ENCODE measurements at regions not wholly inside any gene's neighbourhood (a gene's known extent, or its start where the extent isn't known, plus 50 kb on each side); places are given as distances from the start of the nearest gene placed in this dataset.

DNA sequence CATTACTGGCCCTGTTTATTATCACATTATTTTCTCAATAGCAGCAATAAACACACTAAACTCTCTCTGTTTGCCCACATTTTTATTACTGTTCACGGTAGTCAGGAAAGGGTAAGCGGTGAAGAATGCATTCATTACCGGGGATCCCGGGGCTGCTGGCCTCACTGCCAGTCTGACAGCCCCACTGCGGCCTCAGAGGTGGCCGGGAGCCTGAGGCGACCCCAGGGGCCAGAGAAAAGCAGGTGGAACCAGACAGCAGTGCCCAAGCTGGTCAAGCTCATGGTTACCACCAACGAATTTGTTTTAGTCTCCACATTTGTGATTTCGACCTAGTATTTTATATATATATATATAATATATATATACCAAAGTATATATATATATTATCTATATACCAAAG is 127.7 kb downstream of the LRATD1 start:
- no peaks in the 10 kb centered on the region for H3K9me2 ChIP-seq (ENCODE audit: insufficient read depth)
- no peak overlapping the region for H3K9ac ChIP-seq (ENCODE audit: low read length)
- CTCF ChIA-PET, result no interaction called here
- BruUV-seq (replicated peaks), result no TSS peak
- no peaks in the 10 kb centered on the region for H3K4me1 ChIP-seq (ENCODE audit: control insufficient read depth in 1 of 2, insufficient read depth in 2 of 2, low read length in 2 of 2)
- no peak overlapping the region for H3K27ac ChIP-seq (ENCODE audit: low read depth, low read length)
- intact Hi-C loops (cut with micrococcal nuclease), result no loop called here
- no peak for DNase-seq (ENCODE audit: low read depth, low spot score)
- no peak overlapping the region for H3K4me3 ChIP-seq (replicated peaks in 1 of 2; ENCODE audit: low read depth in 1 of 2, low read length in 2 of 2)
- H3K36me3 ChIP-seq (ENCODE audit: control insufficient read depth in 1 of 2, insufficient read depth in 2 of 2, low read length in 2 of 2), result no peaks in the 10 kb centered on the region
- H4K20me1 ChIP-seq (ENCODE audit: insufficient read depth), result no peaks in the 10 kb centered on the region
- POLR2A ChIA-PET, result no interaction called here
- H2AFZ ChIP-seq (ENCODE audit: low read depth, low read length, poor library complexity, severe bottlenecking), result no peak overlapping the region
- no peaks in the 10 kb centered on the region for H3K79me2 ChIP-seq (ENCODE audit: insufficient read depth, low read length)
- TF ChIP-seq SP1 (IDR thresholded peaks at IDR 0.05; ENCODE audit: low read depth) (no peak), ZNF274 (IDR thresholded peaks at IDR 0.05; ENCODE audit: low read depth, low read length) (no peak), EZH2 (IDR thresholded peaks at IDR 0.05) (no peak), EGR1 (IDR thresholded peaks at IDR 0.05; ENCODE audit: low read depth) (no peak), YY1 (IDR thresholded peaks at IDR 0.05; ENCODE audit: extremely low read depth, insufficient replicate concordance, low read depth, low read length) (no peak), SRF (IDR thresholded peaks at IDR 0.05; ENCODE audit: low read depth) (no peak), JUND (IDR thresholded peaks at IDR 0.05) (no peak), MAX (IDR thresholded peaks at IDR 0.05) (no peak), ZFX (IDR thresholded peaks at IDR 0.05) (no peak), ZBTB33 (IDR thresholded peaks at IDR 0.05; ENCODE audit: extremely low read depth, insufficient replicate concordance, low read length) (no peak), FOSL1 (IDR thresholded peaks at IDR 0.05; ENCODE audit: low read depth) (no peak), ATF3 (IDR thresholded peaks at IDR 0.05) (no peak), CEBPB (IDR thresholded peaks at IDR 0.05; ENCODE audit: low read depth) (no peak), EZH2phosphoT487 (IDR thresholded peaks at IDR 0.05; ENCODE audit: borderline replicate concordance) (no peak), POLR2A (IDR thresholded peaks at IDR 0.05; ENCODE audit: borderline replicate concordance, extremely low read depth, insufficient read depth, insufficient read length) (no peak), SIN3A (IDR thresholded peaks at IDR 0.05; ENCODE audit: low read depth) (no peak)
- TF ChIP-seq, protein P1, sequence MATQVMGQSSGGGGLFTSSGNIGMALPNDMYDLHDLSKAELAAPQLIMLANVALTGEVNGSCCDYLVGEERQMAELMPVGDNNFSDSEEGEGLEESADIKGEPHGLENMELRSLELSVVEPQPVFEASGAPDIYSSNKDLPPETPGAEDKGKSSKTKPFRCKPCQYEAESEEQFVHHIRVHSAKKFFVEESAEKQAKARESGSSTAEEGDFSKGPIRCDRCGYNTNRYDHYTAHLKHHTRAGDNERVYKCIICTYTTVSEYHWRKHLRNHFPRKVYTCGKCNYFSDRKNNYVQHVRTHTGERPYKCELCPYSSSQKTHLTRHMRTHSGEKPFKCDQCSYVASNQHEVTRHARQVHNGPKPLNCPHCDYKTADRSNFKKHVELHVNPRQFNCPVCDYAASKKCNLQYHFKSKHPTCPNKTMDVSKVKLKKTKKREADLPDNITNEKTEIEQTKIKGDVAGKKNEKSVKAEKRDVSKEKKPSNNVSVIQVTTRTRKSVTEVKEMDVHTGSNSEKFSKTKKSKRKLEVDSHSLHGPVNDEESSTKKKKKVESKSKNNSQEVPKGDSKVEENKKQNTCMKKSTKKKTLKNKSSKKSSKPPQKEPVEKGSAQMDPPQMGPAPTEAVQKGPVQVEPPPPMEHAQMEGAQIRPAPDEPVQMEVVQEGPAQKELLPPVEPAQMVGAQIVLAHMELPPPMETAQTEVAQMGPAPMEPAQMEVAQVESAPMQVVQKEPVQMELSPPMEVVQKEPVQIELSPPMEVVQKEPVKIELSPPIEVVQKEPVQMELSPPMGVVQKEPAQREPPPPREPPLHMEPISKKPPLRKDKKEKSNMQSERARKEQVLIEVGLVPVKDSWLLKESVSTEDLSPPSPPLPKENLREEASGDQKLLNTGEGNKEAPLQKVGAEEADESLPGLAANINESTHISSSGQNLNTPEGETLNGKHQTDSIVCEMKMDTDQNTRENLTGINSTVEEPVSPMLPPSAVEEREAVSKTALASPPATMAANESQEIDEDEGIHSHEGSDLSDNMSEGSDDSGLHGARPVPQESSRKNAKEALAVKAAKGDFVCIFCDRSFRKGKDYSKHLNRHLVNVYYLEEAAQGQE (IDR thresholded peaks at IDR 0.05; ENCODE audit: low read depth), result no peak
- TF ChIP-seq, protein P2, sequence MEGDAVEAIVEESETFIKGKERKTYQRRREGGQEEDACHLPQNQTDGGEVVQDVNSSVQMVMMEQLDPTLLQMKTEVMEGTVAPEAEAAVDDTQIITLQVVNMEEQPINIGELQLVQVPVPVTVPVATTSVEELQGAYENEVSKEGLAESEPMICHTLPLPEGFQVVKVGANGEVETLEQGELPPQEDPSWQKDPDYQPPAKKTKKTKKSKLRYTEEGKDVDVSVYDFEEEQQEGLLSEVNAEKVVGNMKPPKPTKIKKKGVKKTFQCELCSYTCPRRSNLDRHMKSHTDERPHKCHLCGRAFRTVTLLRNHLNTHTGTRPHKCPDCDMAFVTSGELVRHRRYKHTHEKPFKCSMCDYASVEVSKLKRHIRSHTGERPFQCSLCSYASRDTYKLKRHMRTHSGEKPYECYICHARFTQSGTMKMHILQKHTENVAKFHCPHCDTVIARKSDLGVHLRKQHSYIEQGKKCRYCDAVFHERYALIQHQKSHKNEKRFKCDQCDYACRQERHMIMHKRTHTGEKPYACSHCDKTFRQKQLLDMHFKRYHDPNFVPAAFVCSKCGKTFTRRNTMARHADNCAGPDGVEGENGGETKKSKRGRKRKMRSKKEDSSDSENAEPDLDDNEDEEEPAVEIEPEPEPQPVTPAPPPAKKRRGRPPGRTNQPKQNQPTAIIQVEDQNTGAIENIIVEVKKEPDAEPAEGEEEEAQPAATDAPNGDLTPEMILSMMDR (IDR thresholded peaks at IDR 0.05 in 2 of 3, conservative IDR thresholded peaks at IDR 0.05 in 1 of 3; ENCODE audit: borderline replicate concordance in 1 of 3, insufficient read depth in 1 of 3, low read depth in 2 of 3, low read length in 2 of 3), result no peak
- no peak overlapping the region for H3K4me2 ChIP-seq (ENCODE audit: low read length)
- peaks cover 0 to 4% of the 10 kb centered on the region in 2 experiments; a peak in 2 of 4 replicates for H3K9me3 ChIP-seq (ENCODE audit: control insufficient read depth in 1 of 2, insufficient read depth in 1 of 2, low read depth in 1 of 2, low read length in 2 of 2)
- H3K27me3 ChIP-seq (ENCODE audit: insufficient read depth, low read length), result no peaks in the 10 kb centered on the region
- ATAC-seq, result no peak
- RAD21 ChIA-PET (ENCODE audit: low non-redundant PET in 1 of 2, low total read pairs in 2 of 2, uncharacterized antibody in 2 of 2, unreplicated experiment in 2 of 2), result no interaction called here
